ENCODE measurements at regions not wholly inside any gene's neighbourhood (a gene's known extent, or its start where the extent isn't known, plus 50 kb on each side); places are given as distances from the start of the nearest gene placed in this dataset.
"Not testable (repeated sequence)": the region's sequence is repeated elsewhere in the genome, so short reads cannot be mapped to it uniquely, and the experiment has no call there.

DNA sequence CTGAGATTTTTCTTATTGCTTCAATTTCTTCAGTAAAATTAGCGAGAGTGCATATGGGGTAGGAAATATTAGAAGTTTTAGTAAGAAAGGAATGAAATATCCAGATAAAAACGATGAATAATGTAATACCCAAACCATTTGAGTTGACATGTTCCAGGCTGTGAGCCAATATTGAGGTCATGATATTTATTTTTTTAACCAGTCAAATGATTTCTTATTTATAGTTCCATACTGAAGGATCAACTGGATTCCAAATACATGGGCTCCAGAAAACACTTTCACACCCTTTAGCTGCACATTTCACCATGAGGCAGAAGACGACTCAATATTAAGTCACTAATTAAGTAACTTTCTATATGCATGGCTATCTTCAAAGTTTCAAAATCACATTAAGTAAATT lies 312.5 kb downstream of the PPP1R3A start:
- H3K27ac ChIP-seq, result no peak overlapping the region
- TF ChIP-seq ZFX (IDR thresholded peaks at IDR 0.05), result no peak
- TF ChIP-seq, protein P1, sequence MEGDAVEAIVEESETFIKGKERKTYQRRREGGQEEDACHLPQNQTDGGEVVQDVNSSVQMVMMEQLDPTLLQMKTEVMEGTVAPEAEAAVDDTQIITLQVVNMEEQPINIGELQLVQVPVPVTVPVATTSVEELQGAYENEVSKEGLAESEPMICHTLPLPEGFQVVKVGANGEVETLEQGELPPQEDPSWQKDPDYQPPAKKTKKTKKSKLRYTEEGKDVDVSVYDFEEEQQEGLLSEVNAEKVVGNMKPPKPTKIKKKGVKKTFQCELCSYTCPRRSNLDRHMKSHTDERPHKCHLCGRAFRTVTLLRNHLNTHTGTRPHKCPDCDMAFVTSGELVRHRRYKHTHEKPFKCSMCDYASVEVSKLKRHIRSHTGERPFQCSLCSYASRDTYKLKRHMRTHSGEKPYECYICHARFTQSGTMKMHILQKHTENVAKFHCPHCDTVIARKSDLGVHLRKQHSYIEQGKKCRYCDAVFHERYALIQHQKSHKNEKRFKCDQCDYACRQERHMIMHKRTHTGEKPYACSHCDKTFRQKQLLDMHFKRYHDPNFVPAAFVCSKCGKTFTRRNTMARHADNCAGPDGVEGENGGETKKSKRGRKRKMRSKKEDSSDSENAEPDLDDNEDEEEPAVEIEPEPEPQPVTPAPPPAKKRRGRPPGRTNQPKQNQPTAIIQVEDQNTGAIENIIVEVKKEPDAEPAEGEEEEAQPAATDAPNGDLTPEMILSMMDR (conservative IDR thresholded peaks at IDR 0.05), result no peak

DNA sequence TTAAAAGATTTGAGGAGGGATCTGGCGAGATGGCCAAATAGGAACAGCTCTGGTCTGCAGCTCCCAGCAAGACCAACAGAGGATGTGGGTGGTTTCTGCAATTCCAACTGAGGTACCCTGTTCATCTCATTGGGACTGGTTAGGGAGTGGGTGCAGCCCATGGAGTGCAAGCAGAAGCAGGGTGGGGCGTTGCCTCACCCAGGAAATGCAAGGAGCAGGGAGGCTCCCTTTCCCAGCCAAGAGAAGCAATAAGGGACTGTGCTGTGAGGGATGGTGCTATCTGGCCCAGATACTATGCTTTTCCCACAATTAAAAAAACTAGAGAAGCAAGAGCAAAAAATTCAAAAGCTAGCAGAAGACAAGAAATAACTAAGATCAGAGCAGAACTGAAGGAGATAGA lies 318.4 kb downstream of the PPP1R3A start:
- H3K27ac ChIP-seq, result not testable (repeated sequence)

DNA sequence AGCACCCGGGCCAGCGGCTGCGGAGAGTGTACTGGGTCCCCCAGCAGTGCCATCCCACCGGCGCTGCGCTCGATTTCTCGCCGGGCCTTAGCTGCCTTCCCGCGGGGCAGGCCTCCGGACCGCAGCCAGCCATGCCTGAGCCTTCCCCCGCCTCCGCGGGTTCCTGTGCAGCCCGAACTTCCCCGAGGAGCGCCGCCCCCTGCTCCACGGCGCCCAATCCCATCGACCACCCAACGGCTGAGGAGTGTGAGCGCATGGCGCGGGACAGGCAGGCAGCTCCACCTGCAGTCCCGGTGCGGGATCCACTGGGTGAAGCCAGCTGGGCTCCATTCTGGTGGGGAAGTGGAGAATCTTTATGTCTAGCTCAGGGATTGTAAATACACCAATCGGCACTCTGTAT lies 325.4 kb downstream of the PPP1R3A start:
- H3K27ac ChIP-seq, result not testable (repeated sequence)

DNA sequence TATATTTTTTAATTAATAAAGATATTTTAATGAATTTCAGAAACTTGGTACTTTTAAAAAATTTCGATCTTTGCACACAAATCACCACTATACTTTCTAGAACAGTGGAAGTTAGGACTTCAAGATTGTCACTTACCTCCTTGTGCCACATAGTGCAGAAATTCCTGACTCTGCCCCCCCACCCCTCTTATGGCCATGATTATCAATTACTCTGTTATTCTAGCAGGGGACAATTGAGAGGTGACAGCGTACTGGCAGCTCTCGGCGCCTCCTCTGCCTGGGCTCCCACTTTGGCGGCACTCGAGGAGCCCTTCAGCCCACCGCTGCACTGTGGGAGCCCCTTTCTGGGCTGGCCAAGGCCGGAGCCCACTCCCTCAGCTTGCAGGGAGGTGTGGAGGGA lies 325.9 kb downstream of the PPP1R3A start:
- H3K27ac ChIP-seq, result not testable (repeated sequence)

DNA sequence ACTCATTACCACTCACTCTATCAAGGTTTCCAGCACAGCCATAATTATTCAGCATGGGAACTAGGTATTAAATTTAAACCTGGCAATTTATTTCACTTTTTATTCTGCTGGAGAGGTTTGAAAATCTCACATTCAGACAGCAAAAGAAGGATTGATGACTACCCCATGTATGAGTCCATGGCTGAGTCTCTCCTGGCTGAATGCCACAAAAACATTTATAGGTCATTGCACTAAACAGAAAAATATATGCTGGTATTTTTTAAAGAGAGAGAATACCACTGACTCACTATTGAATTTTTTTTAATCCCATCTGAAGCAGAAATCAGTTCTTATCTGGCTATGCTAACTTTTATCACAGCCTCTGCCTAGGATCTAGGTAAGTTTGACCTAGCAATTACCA lies 336.3 kb downstream of the PPP1R3A start:
- TF ChIP-seq, protein P1 (conservative IDR thresholded peaks at IDR 0.05), result no peak
- no peak for TF ChIP-seq ZFX (IDR thresholded peaks at IDR 0.05)
- H3K27ac ChIP-seq, result no peak overlapping the region

DNA sequence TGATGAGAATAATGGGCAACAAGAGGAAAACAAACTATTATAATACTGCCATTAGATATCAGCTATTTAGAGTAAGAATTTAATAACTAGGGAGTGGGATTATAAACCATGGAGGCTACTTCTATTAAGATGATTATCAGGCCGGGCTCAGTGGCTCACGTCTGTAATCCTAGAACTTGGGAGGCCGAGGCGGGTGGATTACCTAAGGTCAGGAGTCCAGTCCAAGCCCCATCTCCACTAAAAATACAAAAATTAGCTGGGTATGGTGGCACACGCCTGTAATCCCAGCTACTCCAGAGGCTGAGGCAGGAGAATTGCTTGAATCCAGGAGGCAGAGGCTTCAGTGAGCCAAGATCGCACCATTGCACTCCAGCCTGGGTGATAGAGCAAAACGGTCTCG lies 355.6 kb downstream of the PPP1R3A start:
- H3K27ac ChIP-seq, result not testable (repeated sequence)

DNA sequence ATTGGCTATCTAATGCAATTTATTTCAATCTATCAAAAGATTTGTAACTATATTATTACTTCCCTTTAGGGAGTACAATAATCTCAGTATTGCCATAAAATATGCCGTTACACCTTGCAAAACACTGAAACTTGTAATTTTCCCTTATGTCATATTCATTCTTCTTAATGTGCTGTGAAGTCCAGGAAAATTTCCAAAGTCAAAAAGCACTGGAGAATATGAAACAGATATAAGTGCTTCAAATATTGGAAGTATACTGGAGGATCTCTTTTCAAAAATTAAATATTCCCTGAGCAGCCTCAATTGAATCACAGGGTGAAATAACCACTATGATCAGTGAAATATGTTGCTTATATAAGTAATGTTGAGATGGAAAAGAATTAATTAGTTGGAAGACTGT lies 356.0 kb downstream of the PPP1R3A start:
- TF ChIP-seq, protein P1 (conservative IDR thresholded peaks at IDR 0.05), result no peak
- TF ChIP-seq ZFX (IDR thresholded peaks at IDR 0.05), result no peak
- H3K27ac ChIP-seq, result no peak overlapping the region

DNA sequence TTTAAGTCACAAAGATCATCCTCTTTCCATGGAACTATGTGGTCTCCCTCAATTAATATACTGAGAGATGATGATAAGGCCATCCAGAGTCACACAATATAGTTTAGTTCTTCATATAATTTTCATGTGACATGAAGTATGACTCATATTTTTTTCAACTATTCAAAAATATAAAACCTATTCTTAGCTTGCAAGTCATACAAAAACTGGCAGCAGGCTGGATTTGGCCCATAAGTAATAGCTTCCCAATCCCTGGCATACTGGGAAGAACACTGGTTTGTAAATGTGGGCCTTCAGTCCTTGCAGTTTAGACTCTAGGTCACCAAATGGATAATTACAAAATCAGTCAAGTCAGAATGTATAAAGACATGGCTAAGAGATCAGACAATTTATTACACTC lies 356.6 kb downstream of the PPP1R3A start:
- TF ChIP-seq, protein P1 (conservative IDR thresholded peaks at IDR 0.05), result no peak
- no peak for TF ChIP-seq ZFX (IDR thresholded peaks at IDR 0.05)
- H3K27ac ChIP-seq, result no peak overlapping the region

DNA sequence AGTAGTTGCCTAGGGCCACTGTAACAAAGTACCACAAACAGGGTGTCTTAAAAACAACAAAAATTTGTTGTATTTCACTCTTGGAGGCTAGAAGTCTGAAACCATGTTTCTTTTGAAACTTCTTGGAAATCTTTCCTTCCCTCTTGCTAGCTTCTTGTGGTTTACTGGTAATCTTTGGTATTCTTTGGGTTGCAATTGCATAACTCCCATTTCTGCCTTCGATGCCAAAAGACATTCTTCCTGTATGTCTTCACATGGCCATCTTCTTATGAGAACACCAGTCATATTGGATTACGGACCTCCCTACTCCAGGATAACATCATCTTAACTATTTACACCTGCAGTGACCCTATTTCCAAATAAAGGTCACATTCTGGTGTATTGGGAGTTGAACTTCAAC lies 357.4 kb downstream of the PPP1R3A start:
- TF ChIP-seq, protein P1 (conservative IDR thresholded peaks at IDR 0.05), result no peak
- no peak for TF ChIP-seq ZFX (IDR thresholded peaks at IDR 0.05)
- H3K27ac ChIP-seq, result no peak overlapping the region

DNA sequence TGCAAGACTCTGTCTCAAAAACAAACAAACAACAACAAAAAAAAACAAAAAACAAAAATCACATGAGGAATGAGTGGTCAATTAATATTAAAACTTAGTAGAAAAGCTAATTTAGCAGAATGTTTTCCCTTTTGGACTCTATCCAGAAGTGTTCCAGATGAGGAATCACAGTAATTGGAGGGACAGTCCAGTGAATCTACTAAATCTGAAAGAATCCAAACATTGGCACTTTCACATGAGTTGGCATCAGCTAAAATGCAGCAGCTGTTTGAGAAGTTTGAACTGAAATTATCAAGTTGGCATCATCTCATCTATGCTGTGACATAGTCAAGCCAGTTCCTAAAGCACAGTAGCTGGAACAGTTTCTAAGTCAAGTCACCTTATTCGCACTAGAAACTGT lies 367.8 kb downstream of the PPP1R3A start:
- no peak overlapping the region for H3K27ac ChIP-seq
- TF ChIP-seq, protein P1 (conservative IDR thresholded peaks at IDR 0.05), result no peak
- no peak for TF ChIP-seq ZFX (IDR thresholded peaks at IDR 0.05)

All from C4-2B (cell line).